ENCODE measurements at regions not wholly inside any gene's neighbourhood (a gene's known extent, or its start where the extent isn't known, plus 50 kb on each side); places are given as distances from the start of the nearest gene placed in this dataset.

GRCh38 chrX:139112432-139112831, 400.9 kb upstream of the FGF13 start:
- no peak for FAIRE-seq
- no peak for DNase-seq (ENCODE audit: low read depth)
- no peak for TF ChIP-seq CTCF (IDR thresholded peaks at IDR 0.05; ENCODE audit: insufficient read depth, low read length, severe bottlenecking)
- H3K27me3 ChIP-seq (ENCODE audit: control insufficient read depth, insufficient read depth, low read length), result no peaks in the 10 kb centered on the region
- H3K36me3 ChIP-seq (ENCODE audit: control insufficient read depth, insufficient read depth, low read length), result no peaks in the 10 kb centered on the region
- no peak overlapping the region for H3K4me3 ChIP-seq (ENCODE audit: low read depth, low read length)

- DNase-seq (ENCODE audit: low read depth), result peak; percentile 7
These were observed 394.6 kb upstream of the FGF13 start for GRCh38 chrX:139106069-139106468.

GRCh38 chrX:139094671-139095592, 383.4 kb upstream of the FGF13 start:
- Histone ChIP-seq H3K36me3 (ENCODE audit: control insufficient read depth, insufficient read depth, low read length) (no peaks in the 10 kb centered on the region), H3K27me3 (ENCODE audit: control insufficient read depth, insufficient read depth, low read length) (no peaks in the 10 kb centered on the region), H3K4me3 (ENCODE audit: low read depth, low read length) (no peak overlapping the region)
- FAIRE-seq (no peak), DNase-seq (ENCODE audit: low read depth) (peak; percentile 55)
- no peak for TF ChIP-seq CTCF (IDR thresholded peaks at IDR 0.05; ENCODE audit: insufficient read depth, low read length, severe bottlenecking)

More at GRCh38 chrX:139106069-139106468, 394.6 kb upstream of the FGF13 start:
- no peak for FAIRE-seq
- no peak for TF ChIP-seq CTCF (IDR thresholded peaks at IDR 0.05; ENCODE audit: insufficient read depth, low read length, severe bottlenecking)
- no peaks in the 10 kb centered on the region for H3K36me3 ChIP-seq (ENCODE audit: control insufficient read depth, insufficient read depth, low read length)
- no peak overlapping the region for H3K4me3 ChIP-seq (ENCODE audit: low read depth, low read length)
- H3K27me3 ChIP-seq (ENCODE audit: control insufficient read depth, insufficient read depth, low read length), result no peaks in the 10 kb centered on the region

- no peak for TF ChIP-seq CTCF (IDR thresholded peaks at IDR 0.05; ENCODE audit: insufficient read depth, low read length, severe bottlenecking)
- Histone ChIP-seq H3K4me3 (ENCODE audit: low read depth, low read length) (no peak overlapping the region), H3K36me3 (ENCODE audit: control insufficient read depth, insufficient read depth, low read length) (no peaks in the 10 kb centered on the region), H3K27me3 (ENCODE audit: control insufficient read depth, insufficient read depth, low read length) (no peaks in the 10 kb centered on the region)
- DNase-seq (ENCODE audit: low read depth) (no peak), FAIRE-seq (no peak)
These were observed 381.7 kb upstream of the FGF13 start for GRCh38 chrX:139093201-139093600.

- DNase-seq (ENCODE audit: low read depth) (peak; percentile 35), FAIRE-seq (no peak)
- Histone ChIP-seq H3K27me3 (ENCODE audit: control insufficient read depth, insufficient read depth, low read length) (no peaks in the 10 kb centered on the region), H3K36me3 (ENCODE audit: control insufficient read depth, insufficient read depth, low read length) (no peaks in the 10 kb centered on the region), H3K4me3 (ENCODE audit: low read depth, low read length) (no peak overlapping the region)
- no peak for TF ChIP-seq CTCF (IDR thresholded peaks at IDR 0.05; ENCODE audit: insufficient read depth, low read length, severe bottlenecking)
These were observed 380.4 kb upstream of the FGF13 start for GRCh38 chrX:139091878-139092277.

Data from bronchial epithelial cell (primary cell).